GM19372 (cell line): ENCODE measurements at regions not wholly inside any gene's neighbourhood (a gene's known extent, or its start where the extent isn't known, plus 50 kb on each side); places are given as distances from the start of the nearest gene placed in this dataset.
"Not testable (repeated sequence)": the region's sequence is repeated elsewhere in the genome, so short reads cannot be mapped to it uniquely, and the experiment has no call there.

ENCODE experiments used
- ATAC-seq: cut with Tn5 transposase; IDR thresholded peaks from one replicate; pipeline ENCODE4 v1.9.1; 2021; ENCODE audit warnings: mild to moderate bottlenecking, low read depth, moderate library complexity; ENCODE audit not compliant: unreplicated experiment

DNA sequence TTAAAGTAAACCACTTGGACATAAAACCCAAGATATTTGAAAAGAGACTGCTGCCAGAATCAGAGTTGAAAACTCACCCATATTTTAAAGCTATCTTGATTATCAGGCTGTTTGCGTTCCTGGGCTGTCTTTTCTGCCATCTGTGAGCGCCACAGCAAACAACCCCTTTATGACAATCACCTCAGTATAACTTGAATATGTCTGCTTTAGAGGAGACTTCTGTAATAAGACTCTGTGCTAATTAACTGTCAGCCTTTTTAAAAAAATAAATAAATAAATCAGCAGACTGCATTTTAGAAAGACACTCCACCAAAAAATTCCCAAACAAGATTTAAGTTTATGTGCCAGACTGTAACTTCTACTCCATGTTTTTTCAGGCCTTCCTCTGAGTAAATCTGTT lies 375.7 kb upstream of the CCNH start:
- no peak for ATAC-seq

DNA sequence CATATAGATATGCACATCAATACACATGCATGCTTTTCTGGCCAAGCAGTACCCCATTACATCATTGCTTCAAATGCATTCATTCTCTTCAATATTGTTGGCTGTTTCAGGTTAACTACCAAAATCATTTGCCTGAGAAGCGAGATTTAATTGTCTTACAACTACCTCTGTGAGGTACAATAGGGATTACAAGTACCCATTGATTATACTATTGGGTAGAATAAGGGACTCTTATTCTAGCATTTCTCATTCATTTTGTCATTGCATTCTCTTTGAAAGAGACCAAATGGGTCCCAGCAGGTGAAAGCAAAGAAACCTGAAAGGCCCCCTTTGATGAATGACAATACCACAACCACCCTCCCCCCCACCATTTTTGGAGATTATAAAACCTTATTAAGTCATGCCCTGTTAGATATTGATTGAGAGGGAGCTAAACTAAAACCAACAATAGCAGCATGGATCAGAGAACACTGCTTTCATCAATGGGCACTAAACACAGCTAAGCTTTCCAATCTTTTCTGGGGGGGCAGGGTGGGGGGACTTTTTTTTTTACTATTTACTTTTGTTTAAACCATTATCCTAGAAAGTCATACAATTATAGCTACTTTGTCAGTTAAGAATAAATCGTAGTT lies 375.0 kb upstream of the CCNH start:
- no peak for ATAC-seq

DNA sequence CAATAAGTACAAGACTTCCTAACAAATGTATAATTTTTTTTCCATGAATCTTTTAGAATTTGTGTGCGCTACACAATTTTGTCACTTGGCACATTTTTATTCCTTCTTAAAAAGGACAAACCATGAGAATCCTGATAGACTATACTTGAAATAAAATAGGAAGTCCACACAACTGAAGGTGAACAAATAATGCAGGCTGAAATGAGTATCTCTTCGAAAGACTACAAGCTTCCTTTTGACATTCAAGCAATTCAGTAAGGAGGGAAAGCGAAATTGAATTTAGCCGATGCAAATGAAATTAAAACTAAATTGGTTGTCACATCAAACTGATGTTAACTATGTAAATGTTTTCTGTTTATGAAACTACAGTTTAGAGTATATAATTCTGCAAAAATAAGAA lies 374.4 kb upstream of the CCNH start:
- ATAC-seq = no peak

DNA sequence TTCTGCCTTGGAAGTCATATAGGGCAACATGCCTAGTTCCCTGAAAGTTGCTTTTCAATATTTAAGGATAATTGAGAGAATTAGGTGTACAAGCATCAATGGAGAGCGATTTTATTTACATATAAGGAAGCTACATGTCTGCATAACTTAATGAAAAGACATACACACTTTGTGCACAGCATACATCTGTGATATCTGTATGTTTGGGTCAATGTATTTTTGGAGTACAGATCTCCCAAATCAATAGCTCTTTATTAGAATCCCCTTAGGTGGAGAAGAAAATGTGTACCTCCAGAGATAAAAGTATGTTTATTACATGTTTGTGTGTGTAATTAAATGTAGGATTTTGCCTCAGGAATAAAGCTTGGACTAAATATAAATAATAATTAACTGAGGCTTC lies 373.7 kb upstream of the CCNH start:
- ATAC-seq = no peak

DNA sequence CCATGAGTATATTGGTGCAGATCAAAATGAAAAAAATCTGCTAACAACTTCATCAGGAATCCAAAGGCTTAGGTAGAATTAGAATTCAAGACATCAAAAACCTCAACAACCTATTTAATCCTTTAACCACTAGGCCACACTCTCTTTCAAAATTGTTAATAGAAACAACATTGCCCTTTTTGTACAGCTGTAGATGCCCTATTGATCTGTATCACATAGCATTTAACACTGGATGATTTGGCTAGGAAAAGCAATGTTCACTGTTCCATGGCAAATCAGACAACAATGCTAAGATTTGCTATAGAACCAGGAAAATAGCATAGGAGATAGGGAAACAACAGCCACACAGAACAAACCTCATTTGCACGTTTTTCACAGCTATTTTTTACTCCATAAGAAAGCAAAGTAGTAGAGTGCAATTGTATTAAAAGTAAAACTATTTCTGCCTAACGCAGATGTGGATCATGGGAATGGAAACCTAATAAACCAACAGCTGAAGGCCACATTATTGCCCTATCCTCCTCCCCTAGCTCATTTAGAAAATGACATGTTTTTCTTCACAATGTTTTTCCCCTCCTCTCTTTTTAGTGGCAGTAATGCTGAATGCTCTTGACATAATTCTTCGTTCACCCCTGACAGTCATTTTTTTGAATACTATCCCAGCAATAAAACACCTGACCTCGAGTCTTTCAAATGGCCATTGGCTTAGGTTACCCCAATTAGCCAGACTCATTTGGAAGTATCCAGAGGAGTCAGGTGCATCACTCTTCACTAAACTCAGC lies 373.0 kb upstream of the CCNH start:
- no peak for ATAC-seq

DNA sequence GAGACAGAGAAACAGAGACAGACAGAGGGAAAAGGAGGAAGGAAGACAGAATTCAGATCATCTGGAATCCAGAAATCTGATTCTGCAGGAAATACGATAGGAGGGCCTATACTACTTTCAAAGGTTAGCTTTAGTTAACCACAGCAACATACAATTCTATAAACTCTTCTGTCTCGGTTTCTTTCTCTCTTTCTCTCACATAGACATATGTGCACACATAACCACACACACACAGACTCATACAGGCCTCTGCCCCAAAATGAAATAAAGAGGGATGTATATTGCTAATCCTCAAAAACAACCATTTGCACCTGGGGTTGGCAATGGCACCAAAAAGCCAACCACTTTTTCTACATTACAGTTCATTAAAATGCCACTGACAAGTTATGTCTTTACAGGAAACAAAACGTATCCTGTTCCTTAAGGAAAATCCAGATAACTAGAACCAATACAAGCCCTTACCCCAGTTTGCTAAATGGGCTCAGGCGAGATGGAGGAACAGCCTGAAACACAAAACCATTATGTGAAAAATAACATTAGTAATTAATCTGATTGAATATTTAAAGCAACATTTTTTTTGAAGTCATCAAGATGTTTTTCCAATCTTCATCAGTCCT lies 372.3 kb upstream of the CCNH start:
- no peak for ATAC-seq

DNA sequence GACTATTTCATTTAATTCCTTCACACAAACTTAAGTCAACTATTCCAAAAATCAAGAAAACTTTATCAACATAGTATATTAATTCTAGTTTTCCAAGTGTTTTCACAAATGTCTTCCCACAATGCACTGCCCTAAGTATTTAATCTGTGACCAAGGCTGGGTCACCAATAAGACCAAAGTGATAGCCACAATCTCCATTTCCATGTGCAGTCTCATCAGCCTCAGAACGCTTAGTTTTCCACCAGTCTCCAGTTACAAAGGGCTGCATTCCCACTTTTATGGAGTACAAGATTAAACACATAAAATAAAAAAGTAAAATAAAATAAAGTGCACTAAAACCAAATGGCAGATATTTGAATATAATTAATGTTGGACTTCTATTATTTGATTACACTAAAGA lies 371.6 kb upstream of the CCNH start:
- ATAC-seq = no peak

DNA sequence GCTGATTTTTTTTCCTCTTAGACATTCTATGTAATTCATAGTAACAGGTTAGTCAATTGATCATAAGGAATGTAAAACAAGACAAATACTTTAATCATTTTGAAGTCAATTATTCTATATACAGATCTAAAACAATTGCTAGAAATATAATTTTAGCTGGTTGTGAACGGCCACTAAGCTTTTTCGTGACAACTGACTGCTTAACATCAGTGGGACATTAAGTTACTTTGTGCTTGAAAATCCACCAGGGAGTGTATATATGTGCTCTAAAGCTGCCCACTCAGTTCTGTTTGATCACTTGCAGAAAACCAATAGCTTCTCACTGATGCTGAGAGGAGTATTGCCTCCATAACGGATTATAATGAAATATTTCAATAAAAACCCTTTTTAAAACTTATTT lies 370.2 kb upstream of the CCNH start:
- ATAC-seq = no peak

DNA sequence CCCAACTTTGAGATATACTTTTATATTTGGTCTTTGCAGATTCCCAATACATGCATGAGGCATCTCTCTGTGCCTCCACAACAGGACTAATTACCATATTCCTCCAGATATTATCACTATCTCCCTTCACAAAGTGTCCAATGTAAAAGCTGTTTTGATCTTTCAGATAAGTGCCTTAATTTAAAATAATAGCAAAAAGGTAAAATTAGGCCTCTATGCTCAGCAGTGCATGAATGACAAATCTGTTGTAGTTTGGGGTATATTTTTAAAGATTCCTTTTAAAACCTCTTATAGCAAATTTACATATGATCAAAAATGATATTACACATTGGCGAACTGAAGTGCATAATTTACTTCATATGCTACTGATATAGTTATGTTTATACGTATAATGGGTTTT lies 369.2 kb upstream of the CCNH start:
- ATAC-seq = no peak

DNA sequence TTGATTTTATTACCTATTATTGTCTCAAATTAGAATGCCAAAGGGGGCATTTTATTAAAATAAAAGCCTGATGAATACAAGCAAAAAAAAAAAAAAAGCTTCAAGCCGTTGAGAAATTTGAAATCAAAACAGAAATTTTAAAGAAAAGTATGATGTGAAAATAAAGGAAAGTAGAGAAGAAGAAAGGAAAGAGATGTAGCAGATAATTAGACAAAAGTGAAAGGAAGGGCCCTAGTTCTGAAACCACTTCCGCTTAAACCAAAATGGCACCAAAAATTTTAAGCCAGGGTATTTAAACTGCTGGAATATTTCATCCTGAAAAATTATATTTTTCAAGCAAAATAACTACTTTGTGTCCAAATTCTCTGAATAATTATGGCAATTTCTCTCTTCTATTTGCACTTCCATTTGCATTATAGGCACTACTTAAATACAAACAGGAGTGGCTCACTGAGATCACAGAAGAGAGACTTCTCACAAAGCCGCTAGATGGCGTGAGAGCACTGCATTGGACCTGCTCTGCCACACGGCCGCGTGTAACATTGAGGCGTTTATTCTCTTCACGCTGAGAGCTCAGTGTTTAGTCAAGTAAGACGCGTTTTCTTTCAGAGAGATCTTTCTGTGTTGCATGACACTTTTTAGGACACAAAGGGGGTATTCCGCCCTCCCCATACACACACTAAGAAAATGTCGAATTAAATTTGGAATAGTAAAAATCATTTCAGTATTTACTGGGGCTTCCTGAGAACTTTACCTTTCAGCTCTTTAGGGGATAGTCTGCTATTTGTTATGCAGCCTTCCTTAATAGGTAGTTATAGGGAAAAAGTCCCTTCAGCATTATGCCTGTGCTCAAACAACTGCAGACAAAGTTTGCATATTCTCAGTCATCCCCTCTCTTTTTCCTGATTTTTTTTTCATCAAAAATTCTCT lies 368.4 kb upstream of the CCNH start:
- peak; percentile 100 for ATAC-seq

DNA sequence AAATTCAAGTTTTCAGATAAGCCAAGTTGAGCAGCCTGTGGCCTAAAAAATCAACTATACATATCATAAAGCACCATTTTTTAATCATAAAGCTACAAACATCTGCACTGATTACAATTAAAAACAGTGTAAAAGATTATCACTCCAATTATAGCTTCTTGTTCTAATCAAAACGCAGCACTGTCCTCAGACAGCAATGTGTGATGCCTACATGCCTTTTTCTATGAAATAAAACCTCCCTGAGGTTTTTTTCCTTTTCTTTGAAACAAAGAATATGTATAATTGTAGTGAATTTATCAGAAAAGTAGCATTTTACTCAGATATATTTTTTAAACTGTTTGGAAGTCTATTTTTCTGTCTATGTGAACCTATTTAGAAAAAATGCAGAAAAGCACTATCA lies 366.1 kb upstream of the CCNH start:
- no peak for ATAC-seq

DNA sequence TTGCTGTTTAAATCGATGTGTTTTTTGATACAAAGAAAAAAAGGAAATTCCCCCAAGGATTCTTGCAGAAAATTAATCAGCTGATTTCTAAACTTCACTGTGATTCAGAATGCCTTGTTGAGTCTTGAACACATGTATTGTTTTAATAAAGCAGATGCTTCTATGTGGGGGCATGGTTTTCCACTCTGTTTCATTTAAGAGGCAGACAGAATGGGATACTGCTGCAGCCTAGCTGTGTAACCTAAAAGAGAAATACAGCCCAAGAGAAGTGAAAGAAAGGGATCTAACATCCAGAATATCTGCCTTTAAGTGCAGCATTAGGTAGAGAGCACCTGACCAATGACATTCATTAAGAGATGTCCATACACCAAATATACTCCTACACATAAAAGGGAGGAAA lies 365.1 kb upstream of the CCNH start:
- ATAC-seq = no peak

DNA sequence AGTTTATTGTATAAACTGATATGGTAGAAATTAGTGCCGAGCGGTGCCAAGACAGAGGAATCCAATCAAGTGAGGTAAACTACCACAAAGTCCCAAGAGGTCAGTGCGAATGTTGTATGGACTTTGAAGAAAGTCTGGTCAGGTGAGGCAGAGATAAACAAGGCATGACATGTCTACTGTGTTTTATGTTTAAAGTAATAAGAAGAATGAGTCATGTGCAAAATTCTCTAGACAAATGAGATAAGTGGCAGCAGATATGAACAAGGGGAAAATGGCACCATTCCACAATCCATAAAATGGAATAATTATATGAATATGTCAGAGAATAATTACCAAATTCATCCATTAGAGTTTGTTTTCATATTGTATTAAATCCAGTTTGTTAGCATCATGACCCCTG lies 364.1 kb upstream of the CCNH start:
- ATAC-seq = no peak

DNA sequence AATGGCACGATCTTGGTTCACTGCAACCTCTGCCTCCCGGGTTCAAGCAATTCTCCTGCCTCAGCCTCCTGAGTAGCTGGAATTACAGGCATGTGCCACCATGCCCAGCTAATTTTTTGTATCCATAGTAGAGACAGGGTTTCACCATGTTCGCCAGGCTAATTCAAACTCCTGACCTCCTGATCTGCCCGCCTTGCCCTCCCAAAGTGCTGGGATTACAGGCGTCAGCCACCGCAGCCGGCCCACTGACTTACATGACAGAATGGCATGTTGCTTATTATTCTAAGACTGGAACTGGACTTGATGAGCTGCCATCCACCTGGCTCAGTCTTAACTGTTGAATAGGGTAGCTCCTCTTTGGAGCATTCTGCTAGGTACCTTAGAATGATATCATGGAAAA lies 363.6 kb upstream of the CCNH start:
- ATAC-seq = not testable (repeated sequence)

DNA sequence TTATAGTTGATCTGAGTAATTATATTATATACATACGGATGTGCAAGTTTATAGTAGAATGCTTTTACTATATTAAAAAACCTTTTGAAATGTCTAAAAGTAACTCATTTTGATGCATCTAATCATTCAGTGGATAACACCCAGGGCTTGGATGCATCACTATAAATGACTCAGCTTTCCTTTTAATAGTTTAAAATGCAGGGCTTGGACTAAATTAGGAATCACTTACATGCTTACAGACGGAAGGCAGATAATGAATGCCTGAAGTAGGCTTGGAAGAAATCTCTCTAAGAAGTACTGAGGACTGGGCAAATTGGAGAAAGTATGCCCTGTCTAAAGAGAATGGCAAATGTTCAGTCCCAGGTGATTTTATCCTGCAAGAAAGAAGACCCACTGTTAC lies 362.5 kb upstream of the CCNH start:
- ATAC-seq = no peak

DNA sequence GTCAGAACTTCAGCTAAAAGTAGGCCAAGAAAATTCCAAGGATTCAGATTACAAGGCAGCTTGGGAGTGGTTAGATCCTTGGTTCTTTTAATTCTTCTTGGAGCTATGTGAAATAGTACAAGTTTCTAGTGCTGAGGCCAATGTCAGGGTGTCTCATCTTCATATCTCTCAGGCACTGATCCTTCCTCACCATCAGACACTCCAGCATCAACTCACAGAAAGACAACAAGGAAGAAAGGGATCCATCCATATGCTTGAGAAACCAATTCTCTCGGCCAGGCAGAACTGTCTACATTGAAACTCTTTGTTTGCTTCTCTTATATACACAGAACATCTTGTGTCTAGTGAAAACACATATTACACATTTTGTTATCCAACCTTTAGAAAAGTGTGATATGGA lies 362.1 kb upstream of the CCNH start:
- ATAC-seq = no peak

DNA sequence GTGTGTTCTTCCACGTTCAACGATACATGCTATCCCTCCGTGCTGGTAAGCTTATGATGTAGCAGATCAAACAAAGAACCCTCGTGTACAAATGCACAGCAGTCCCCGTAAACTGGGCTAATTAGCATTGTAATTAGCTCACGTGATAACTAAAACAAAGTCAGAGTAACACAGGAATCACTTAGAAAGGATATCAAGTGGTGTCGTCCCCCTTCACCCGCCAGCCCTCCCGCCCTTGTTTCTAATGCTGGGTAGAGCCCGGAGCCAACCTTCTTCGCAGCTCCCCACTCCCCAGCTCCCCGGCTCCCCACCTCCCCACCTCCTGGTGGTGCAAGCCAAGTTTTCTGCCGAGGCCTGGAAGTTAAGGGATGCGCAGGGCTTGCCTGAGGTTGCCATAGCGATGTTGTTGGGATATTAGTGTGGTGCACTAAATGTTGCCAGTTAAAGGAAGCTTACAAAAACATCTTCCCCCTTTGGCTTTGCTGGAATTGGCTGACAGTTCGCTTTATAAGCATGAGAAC lies 357.9 kb upstream of the CCNH start:
- no peak for ATAC-seq

DNA sequence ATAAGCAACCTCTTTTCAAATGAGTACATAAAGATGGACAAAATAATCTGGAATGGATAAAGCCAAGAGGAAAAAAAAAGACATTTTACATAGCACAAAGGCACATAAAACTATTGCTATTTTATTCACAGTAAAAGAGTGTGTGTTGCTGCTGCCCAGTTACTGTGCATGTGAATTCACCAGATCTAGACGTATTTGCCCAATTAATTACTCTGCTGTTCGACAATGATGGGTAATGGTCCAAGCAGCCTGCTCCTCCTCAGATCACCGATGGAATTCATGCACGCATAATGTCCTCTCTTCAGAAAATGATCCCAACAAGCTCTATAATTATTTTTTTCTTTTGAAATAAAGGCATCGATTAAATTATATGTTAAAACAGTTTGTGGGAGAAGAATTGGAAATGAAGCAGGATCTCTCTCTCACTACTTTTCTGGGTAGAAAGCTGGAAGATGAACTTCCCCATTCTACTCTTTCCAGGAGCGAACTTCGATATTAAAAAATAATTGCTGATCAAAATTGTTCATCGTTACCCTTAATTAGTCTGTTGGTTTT lies 357.4 kb upstream of the CCNH start:
- no peak for ATAC-seq

DNA sequence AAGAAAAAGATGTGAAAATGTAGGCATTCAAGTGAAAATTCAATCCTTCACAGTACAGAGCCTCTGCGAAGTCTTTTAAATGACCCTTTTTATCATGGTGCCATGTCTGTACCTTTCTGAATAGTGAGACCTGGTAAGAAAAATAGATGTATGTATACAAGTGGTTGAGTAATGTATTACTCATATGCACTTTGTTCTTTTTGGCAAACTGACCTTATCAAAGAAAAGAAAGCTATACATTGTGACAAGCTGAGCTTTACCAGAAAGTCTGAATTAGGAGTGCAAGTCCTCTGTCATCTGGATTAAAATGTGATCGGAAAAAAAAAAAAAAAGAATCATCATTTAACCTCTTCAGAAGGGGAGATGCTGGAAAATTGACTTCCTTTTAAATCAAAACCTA lies 356.4 kb upstream of the CCNH start:
- ATAC-seq = no peak

DNA sequence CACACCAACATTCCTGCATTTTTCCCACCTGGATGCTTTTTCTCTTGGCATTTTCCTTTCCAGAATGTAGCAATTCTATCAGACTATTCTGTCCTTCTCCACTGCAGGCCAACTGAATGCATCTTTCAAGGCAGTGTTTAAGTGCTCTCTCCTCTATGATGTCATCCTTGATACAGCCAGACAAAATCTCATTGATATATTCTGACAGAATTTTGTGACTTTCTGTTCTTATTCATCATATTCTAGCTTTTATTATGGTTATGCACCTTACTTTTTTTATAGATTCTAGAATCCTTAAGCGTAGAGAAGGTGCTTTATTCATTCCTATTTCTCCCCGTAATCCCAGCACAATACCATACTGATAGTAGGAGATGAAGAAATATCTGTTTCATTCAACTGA lies 355.5 kb upstream of the CCNH start:
- ATAC-seq = no peak
